ENCODE measurements at regions not wholly inside any gene's neighbourhood (a gene's known extent, or its start where the extent isn't known, plus 50 kb on each side); places are given as distances from the start of the nearest gene placed in this dataset.

- no peak for TF ChIP-seq PRDM10 (tag by site-specific recombination; IDR thresholded peaks at IDR 0.05)
- TF ChIP-seq KLF9 (tag by site-specific recombination; IDR thresholded peaks at IDR 0.05; ENCODE audit: low read depth): no peak
- TF ChIP-seq ELK4 (IDR thresholded peaks at IDR 0.05; ENCODE audit: borderline replicate concordance, low read depth, low read length): no peak
- no peak for TF ChIP-seq SCRT2 (tag by site-specific recombination; IDR thresholded peaks at IDR 0.05)
- TF ChIP-seq ZBTB21 (tag by site-specific recombination; IDR thresholded peaks at IDR 0.05): no peak
- TF ChIP-seq ZNF513 (tag by site-specific recombination; IDR thresholded peaks at IDR 0.05): no peak
- no peak for TF ChIP-seq ZNF514 (tag by site-specific recombination; IDR thresholded peaks at IDR 0.05)
- TF ChIP-seq HIC1 (tag by site-specific recombination; IDR thresholded peaks at IDR 0.05): no peak
These were observed 1054.8 kb downstream of the MRPL39 start (continued) for GRCh38 chr21:24552491-24552890.

GRCh38 chr21:24545807-24546361, 1061.4 kb downstream of the MRPL39 start:
- TF ChIP-seq GLI4 (tag by site-specific recombination; IDR thresholded peaks at IDR 0.05): no peak
- TF ChIP-seq PATZ1 (tag by site-specific recombination; IDR thresholded peaks at IDR 0.05): no peak
- TF ChIP-seq ZNF530 (tag by site-specific recombination; IDR thresholded peaks at IDR 0.05; ENCODE audit: low read depth): no peak
- no peak for TF ChIP-seq KLF7 (tag by site-specific recombination; IDR thresholded peaks at IDR 0.05; ENCODE audit: borderline replicate concordance)
- Histone ChIP-seq H3K4me1 (ENCODE audit: control insufficient read depth, insufficient read depth, low read length) (no peaks in the 10 kb centered on the region), H3K36me3 (ENCODE audit: control insufficient read depth in 2 of 2, insufficient read depth in 1 of 2, low read length in 2 of 2) (no peaks in the 10 kb centered on the region), H3K4me3 (ENCODE audit: low read depth, low read length) (no peak overlapping the region), H3K9me3 (ENCODE audit: control insufficient read depth, insufficient read depth, low read depth, low read length) (no peaks in the 10 kb centered on the region; the same call in none of the 2 replicates), H3K27ac (ENCODE audit: extremely low read depth, low read depth, low read length) (no peak overlapping the region)
- ChIA-PET POLR2A (no interaction called here), CTCF (no interaction called here)

Measured in HEK293 (cell line).